ENCODE measurements at regions not wholly inside any gene's neighbourhood (a gene's known extent, or its start where the extent isn't known, plus 50 kb on each side); places are given as distances from the start of the nearest gene placed in this dataset.

DNA sequence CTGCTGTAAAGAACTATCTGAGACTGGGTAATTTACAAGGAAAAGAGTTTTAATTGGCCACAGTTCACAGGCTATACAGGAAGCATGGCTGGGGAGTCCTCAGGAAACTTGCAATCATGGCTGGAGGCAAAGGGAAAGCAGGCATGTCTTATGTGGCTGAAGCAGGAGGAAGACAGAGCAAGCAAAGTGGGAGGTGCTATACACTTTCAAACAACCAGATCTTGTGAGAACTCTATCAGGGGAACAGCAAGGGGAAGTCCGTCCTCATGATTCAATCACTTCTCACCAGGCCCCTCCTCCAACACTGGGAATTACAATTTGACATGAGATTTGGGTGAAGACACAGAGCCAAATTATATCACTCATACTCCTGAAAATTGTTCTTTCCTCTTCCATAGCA, 109.5 kb upstream of the PKP2 start:
- TF ChIP-seq, protein P1, sequence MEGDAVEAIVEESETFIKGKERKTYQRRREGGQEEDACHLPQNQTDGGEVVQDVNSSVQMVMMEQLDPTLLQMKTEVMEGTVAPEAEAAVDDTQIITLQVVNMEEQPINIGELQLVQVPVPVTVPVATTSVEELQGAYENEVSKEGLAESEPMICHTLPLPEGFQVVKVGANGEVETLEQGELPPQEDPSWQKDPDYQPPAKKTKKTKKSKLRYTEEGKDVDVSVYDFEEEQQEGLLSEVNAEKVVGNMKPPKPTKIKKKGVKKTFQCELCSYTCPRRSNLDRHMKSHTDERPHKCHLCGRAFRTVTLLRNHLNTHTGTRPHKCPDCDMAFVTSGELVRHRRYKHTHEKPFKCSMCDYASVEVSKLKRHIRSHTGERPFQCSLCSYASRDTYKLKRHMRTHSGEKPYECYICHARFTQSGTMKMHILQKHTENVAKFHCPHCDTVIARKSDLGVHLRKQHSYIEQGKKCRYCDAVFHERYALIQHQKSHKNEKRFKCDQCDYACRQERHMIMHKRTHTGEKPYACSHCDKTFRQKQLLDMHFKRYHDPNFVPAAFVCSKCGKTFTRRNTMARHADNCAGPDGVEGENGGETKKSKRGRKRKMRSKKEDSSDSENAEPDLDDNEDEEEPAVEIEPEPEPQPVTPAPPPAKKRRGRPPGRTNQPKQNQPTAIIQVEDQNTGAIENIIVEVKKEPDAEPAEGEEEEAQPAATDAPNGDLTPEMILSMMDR (IDR thresholded peaks at IDR 0.05), result no peak
- no peak for TF ChIP-seq POLR2A (IDR thresholded peaks at IDR 0.05)

Data from uterus (tissue), 2 donors.